ENCODE measurements at regions not wholly inside any gene's neighbourhood (a gene's known extent, or its start where the extent isn't known, plus 50 kb on each side); places are given as distances from the start of the nearest gene placed in this dataset.

DNA sequence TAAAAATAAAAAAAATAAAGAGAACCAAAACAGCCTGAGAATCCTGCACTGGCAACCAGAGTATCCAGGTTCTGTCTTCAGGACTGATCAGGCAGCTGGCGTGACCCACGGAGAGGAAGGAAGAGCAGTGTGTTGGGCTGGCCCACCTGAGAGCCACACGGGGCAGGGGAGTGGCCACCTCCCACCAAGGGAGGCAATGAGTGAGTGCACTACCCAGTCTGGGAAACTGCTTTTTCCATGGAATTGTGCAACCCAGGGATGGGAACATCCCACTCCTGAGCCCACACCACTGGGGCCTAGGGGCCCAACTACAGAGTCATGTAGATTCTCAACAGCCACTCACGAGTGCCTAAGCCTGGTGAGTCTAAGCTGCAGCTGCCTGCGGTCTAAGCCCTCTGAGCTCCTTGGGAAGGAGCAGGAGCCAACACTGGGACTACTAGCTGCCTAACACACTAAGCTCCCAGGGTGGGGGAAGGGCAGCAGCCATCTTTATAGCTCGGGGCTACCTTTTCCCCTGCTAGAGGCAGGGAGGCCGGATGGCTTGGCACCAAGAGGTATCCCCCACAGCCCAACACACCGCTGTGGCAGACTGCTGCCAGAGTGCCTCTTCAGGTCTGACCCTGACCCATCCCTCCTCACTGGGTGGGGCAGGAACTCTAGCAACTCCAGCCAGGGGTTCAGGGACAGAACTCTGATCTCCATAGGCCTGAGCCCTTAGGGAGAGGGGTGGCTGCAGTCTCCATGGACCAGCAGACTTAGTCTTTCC is 610.9 kb downstream of the RERGL start:
- H3K4me1 ChIP-seq (ENCODE audit: control insufficient read depth in 2 of 3, insufficient read depth in 2 of 3, low read depth in 1 of 3, low read length in 3 of 3) = no peaks in the 10 kb centered on the region
- H3K27ac ChIP-seq (ENCODE audit: low read depth in 2 of 2, low read length in 2 of 2) = no peak overlapping the region
- no peaks in the 10 kb centered on the region for H3K36me3 ChIP-seq (ENCODE audit: control insufficient read depth in 2 of 3, insufficient read depth in 3 of 3, low read length in 3 of 3)
- H3K27me3 ChIP-seq (ENCODE audit: control insufficient read depth, insufficient read depth, low read length) = no peaks in the 10 kb centered on the region
- no peak overlapping the region for H3K9ac ChIP-seq (ENCODE audit: low read length in 3 of 3)
- DNase-seq (peak in 1 of 5 donors; percentile 43), FAIRE-seq (no peak)
- TF ChIP-seq, protein P1, sequence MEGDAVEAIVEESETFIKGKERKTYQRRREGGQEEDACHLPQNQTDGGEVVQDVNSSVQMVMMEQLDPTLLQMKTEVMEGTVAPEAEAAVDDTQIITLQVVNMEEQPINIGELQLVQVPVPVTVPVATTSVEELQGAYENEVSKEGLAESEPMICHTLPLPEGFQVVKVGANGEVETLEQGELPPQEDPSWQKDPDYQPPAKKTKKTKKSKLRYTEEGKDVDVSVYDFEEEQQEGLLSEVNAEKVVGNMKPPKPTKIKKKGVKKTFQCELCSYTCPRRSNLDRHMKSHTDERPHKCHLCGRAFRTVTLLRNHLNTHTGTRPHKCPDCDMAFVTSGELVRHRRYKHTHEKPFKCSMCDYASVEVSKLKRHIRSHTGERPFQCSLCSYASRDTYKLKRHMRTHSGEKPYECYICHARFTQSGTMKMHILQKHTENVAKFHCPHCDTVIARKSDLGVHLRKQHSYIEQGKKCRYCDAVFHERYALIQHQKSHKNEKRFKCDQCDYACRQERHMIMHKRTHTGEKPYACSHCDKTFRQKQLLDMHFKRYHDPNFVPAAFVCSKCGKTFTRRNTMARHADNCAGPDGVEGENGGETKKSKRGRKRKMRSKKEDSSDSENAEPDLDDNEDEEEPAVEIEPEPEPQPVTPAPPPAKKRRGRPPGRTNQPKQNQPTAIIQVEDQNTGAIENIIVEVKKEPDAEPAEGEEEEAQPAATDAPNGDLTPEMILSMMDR (IDR thresholded peaks at IDR 0.05; ENCODE audit: borderline replicate concordance, extremely low read depth, insufficient read depth) = no peak
- intact Hi-C loops (cut with DNase I) = no loop called here
- H3K4me3 ChIP-seq (ENCODE audit: low read length in 3 of 3) = no peak overlapping the region
- peaks cover 0 to 8% (median 0%) of the 10 kb centered on the region in 3 donors for H3K9me3 ChIP-seq (ENCODE audit: control insufficient read depth in 2 of 3, insufficient read depth in 1 of 3, low read length in 3 of 3)

DNA sequence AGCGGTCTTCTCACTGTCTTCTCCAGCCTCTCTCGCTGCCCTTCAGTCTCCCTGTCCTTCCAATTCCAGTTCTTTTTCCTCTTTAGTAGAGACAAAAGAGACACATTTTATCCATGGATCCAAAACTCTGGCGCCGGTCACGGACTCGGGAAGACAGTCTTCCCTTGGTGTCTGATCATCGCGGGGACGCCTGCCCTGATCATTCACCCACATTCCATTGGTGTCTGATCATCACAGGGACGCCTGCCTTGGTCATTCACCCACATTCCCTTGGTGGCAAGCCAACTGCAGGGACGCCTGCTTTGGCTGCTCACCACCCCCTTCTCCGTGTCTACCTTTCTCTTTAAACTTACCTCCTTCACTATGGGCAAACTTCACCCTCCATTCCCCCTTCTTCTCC is 619.5 kb downstream of the RERGL start:
- H3K27me3 ChIP-seq (ENCODE audit: control insufficient read depth, insufficient read depth, low read length) = no peaks in the 10 kb centered on the region
- intact Hi-C loops (cut with DNase I) = no loop called here
- H3K4me3 ChIP-seq (ENCODE audit: low read length in 3 of 3) = no peak overlapping the region
- no peaks in the 10 kb centered on the region for H3K9me3 ChIP-seq (ENCODE audit: control insufficient read depth in 2 of 3, insufficient read depth in 1 of 3, low read length in 3 of 3)
- H3K9ac ChIP-seq (ENCODE audit: low read length in 3 of 3) = no peak overlapping the region
- no peak overlapping the region for H3K27ac ChIP-seq (ENCODE audit: low read depth in 2 of 2, low read length in 2 of 2)
- H3K36me3 ChIP-seq (ENCODE audit: control insufficient read depth in 2 of 3, insufficient read depth in 3 of 3, low read length in 3 of 3) = no peaks in the 10 kb centered on the region
- DNase-seq = no peak
- FAIRE-seq = no peak
- TF ChIP-seq, protein P1 (IDR thresholded peaks at IDR 0.05; ENCODE audit: borderline replicate concordance, extremely low read depth, insufficient read depth) = no peak
- H3K4me1 ChIP-seq (ENCODE audit: control insufficient read depth in 2 of 3, insufficient read depth in 2 of 3, low read depth in 1 of 3, low read length in 3 of 3) = no peaks in the 10 kb centered on the region

DNA sequence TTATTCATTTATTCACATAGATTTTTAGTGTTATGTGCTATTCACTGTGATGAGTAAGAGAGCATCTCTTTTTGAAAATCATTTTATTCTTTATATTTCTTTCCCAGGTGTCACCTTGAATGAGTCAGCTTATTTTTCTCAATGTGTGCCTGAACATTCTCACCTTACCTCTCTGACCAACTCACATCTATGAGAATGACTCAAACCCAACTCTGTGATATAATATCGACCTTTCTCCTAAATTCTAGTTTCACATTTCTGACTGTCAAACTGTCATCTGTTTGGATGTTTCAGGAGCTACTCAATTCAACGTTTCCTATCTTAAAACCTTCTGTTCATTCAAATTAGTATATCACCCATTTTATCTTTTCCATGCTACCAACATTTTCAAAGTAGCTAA is 630.8 kb downstream of the RERGL start:
- Histone ChIP-seq H3K4me1 (ENCODE audit: control insufficient read depth in 2 of 3, insufficient read depth in 2 of 3, low read depth in 1 of 3, low read length in 3 of 3) (no peaks in the 10 kb centered on the region), H3K9me3 (ENCODE audit: control insufficient read depth in 2 of 3, insufficient read depth in 1 of 3, low read length in 3 of 3) (no peaks in the 10 kb centered on the region), H3K27me3 (ENCODE audit: control insufficient read depth, insufficient read depth, low read length) (no peaks in the 10 kb centered on the region), H3K27ac (ENCODE audit: low read depth in 2 of 2, low read length in 2 of 2) (no peak overlapping the region), H3K9ac (ENCODE audit: low read length in 3 of 3) (no peak overlapping the region), H3K4me3 (ENCODE audit: low read length in 3 of 3) (no peak overlapping the region), H3K36me3 (ENCODE audit: control insufficient read depth in 2 of 3, insufficient read depth in 3 of 3, low read length in 3 of 3) (no peaks in the 10 kb centered on the region)
- intact Hi-C loops (cut with DNase I) = no loop called here
- TF ChIP-seq, protein P1 (IDR thresholded peaks at IDR 0.05; ENCODE audit: borderline replicate concordance, extremely low read depth, insufficient read depth) = no peak
- FAIRE-seq (no peak), DNase-seq (no peak)

Measured in kidney (tissue), 13 donors.